ENCODE measurements at regions not wholly inside any gene's neighbourhood (a gene's known extent, or its start where the extent isn't known, plus 50 kb on each side); places are given as distances from the start of the nearest gene placed in this dataset.

GRCh38 chr1:198929111-198929604, 290.3 kb downstream of the PTPRC start:
- Histone ChIP-seq H3K4me3 (ENCODE audit: control insufficient read depth in 1 of 2, extremely low read depth in 1 of 2, low read length in 1 of 2) (no peak overlapping the region), H3K9me3 (no peaks in the 10 kb centered on the region), H3K4me1 (ENCODE audit: control insufficient read depth in 1 of 2, extremely low read depth in 1 of 2, insufficient read depth in 2 of 2, low read length in 2 of 2) (peaks cover 0 to 73% of the 10 kb centered on the region in 2 experiments), H3K27me3 (replicated peaks in 1 of 2; ENCODE audit: control insufficient read depth in 2 of 2, extremely low read depth in 1 of 2, insufficient read depth in 2 of 2, low read length in 1 of 2) (no peaks in the 10 kb centered on the region), H3K36me3 (ENCODE audit: control insufficient read depth in 2 of 2, extremely low read depth in 1 of 2, insufficient read depth in 1 of 2, low read length in 1 of 2) (no peaks in the 10 kb centered on the region), H3K27ac (ENCODE audit: low read length) (no peak overlapping the region)
- no peaks in the 10 kb centered on the region for H3K36me3 Mint-ChIP-seq
- H3K4me1 Mint-ChIP-seq: peaks cover 49 to 59% (median 57%) of the 10 kb centered on the region in 3 donors
- H3K27me3 Mint-ChIP-seq: no peaks in the 10 kb centered on the region
- 89% methylated on average over 2 of the region's 4 CpGs for WGBS (ENCODE audit: insufficient coverage)
- H3K27ac Mint-ChIP-seq: peak overlapping the region in 1 of 2 donors; percentile 3
- no peak for ATAC-seq (replicated peaks in 1 of 4)
- H3K4me3 Mint-ChIP-seq: peak overlapping the region in 1 of 3 donors; percentile 75
- ChIA-PET CTCF (interaction anchor here in 1 of 2 donors (1.3 kb wide), 1 partner anchor 183 kb away, joined by 3 read pairs; no protein-coding TSS in a partner anchor), POLR2A (no interaction called here)
- no peaks in the 10 kb centered on the region for H3K9me3 Mint-ChIP-seq
- DNase-seq: no peak

GRCh38 chr1:198929961-198930599, 291.2 kb downstream of the PTPRC start:
- peak in 3 of 35 experiments; percentile 8 to 65 (median 17) for DNase-seq

GRCh38 chr1:198932351-198932991, 293.6 kb downstream of the PTPRC start:
- Histone ChIP-seq H3K27me3 (replicated peaks in 1 of 2; ENCODE audit: control insufficient read depth in 2 of 2, extremely low read depth in 1 of 2, insufficient read depth in 2 of 2, low read length in 1 of 2) (no peaks in the 10 kb centered on the region), H3K9me3 (no peaks in the 10 kb centered on the region), H3K27ac (ENCODE audit: low read length) (peak overlapping the region; percentile 2), H3K36me3 (ENCODE audit: control insufficient read depth in 2 of 2, extremely low read depth in 1 of 2, insufficient read depth in 1 of 2, low read length in 1 of 2) (no peaks in the 10 kb centered on the region), H3K4me1 (ENCODE audit: control insufficient read depth in 1 of 2, extremely low read depth in 1 of 2, insufficient read depth in 2 of 2, low read length in 2 of 2) (peaks cover 7 to 61% of the 10 kb centered on the region in 2 experiments), H3K4me3 (ENCODE audit: control insufficient read depth in 1 of 2, extremely low read depth in 1 of 2, low read length in 1 of 2) (peak overlapping the region in 1 of 2 donors; percentile 29)
- Mint-ChIP-seq H3K36me3 (no peaks in the 10 kb centered on the region), H3K27ac (peak overlapping the region; percentile 56 to 87), H3K4me3 (peak overlapping the region; percentile 55 to 74 (median 68)), H3K27me3 (no peaks in the 10 kb centered on the region), H3K4me1 (peaks cover 44 to 48% (median 47%) of the 10 kb centered on the region in 3 donors), H3K9me3 (no peaks in the 10 kb centered on the region)
- ChIA-PET POLR2A (no interaction called here), CTCF (interaction anchor here in 1 of 2 donors (0.6 kb wide), 1 partner anchor 239 kb away, joined by 5 read pairs; no protein-coding TSS in a partner anchor)
- no CpG with 5 or more reads among the region's 6 CpGs for WGBS (ENCODE audit: insufficient coverage)
- DNase-seq: peak in 1 of 35 experiments; percentile 6
- ATAC-seq (replicated peaks in 1 of 4): no peak

More at GRCh38 chr1:198929961-198930599, 291.2 kb downstream of the PTPRC start:
- H3K4me3 ChIP-seq (ENCODE audit: control insufficient read depth in 1 of 2, extremely low read depth in 1 of 2, low read length in 1 of 2): peak overlapping the region; percentile 3 to 58
- H3K9me3 Mint-ChIP-seq: no peaks in the 10 kb centered on the region
- peak overlapping the region; percentile 17 for H3K27ac ChIP-seq (ENCODE audit: low read length)
- ChIA-PET CTCF (interaction anchor here (0.6 to 0.7 kb wide), 2 partner anchors 93 to 1169 kb away, joined by 3 to 4 read pairs; no protein-coding TSS in a partner anchor), POLR2A (interaction anchor here (0.6 to 1.1 kb wide), 3 partner anchors 14 to 53 kb away, joined by 3 to 12 read pairs (median 3); no protein-coding TSS in a partner anchor)
- peaks cover under 1 to 73% of the 10 kb centered on the region in 2 experiments for H3K4me1 ChIP-seq (ENCODE audit: control insufficient read depth in 1 of 2, extremely low read depth in 1 of 2, insufficient read depth in 2 of 2, low read length in 2 of 2)
- ATAC-seq (replicated peaks in 1 of 4): peak; percentile 48 to 88 (median 65)
- 0% methylated on average over 3 of the region's 9 CpGs for WGBS (ENCODE audit: insufficient coverage)
- peaks cover 43 to 53% (median 50%) of the 10 kb centered on the region in 3 donors for H3K4me1 Mint-ChIP-seq
- H3K27me3 ChIP-seq (replicated peaks in 1 of 2; ENCODE audit: control insufficient read depth in 2 of 2, extremely low read depth in 1 of 2, insufficient read depth in 2 of 2, low read length in 1 of 2): no peaks in the 10 kb centered on the region
- no peaks in the 10 kb centered on the region for H3K36me3 ChIP-seq (ENCODE audit: control insufficient read depth in 2 of 2, extremely low read depth in 1 of 2, insufficient read depth in 1 of 2, low read length in 1 of 2)
- H3K36me3 Mint-ChIP-seq: no peaks in the 10 kb centered on the region
- H3K27ac Mint-ChIP-seq: peak overlapping the region; percentile 35 to 56
- no peaks in the 10 kb centered on the region for H3K9me3 ChIP-seq
- no peaks in the 10 kb centered on the region for H3K27me3 Mint-ChIP-seq
- H3K4me3 Mint-ChIP-seq: peak overlapping the region; percentile 52 to 75 (median 65)

- ATAC-seq (replicated peaks in 1 of 4): no peak
- Histone ChIP-seq H3K36me3 (ENCODE audit: control insufficient read depth in 2 of 2, extremely low read depth in 1 of 2, insufficient read depth in 1 of 2, low read length in 1 of 2) (no peaks in the 10 kb centered on the region), H3K4me1 (ENCODE audit: control insufficient read depth in 1 of 2, extremely low read depth in 1 of 2, insufficient read depth in 2 of 2, low read length in 2 of 2) (peaks cover 7 to 58% of the 10 kb centered on the region in 2 experiments), H3K27me3 (replicated peaks in 1 of 2; ENCODE audit: control insufficient read depth in 2 of 2, extremely low read depth in 1 of 2, insufficient read depth in 2 of 2, low read length in 1 of 2) (no peaks in the 10 kb centered on the region), H3K27ac (ENCODE audit: low read length) (peak overlapping the region; percentile 64), H3K9me3 (no peaks in the 10 kb centered on the region), H3K4me3 (ENCODE audit: control insufficient read depth in 1 of 2, extremely low read depth in 1 of 2, low read length in 1 of 2) (no peak overlapping the region)
- peaks cover 45 to 53% (median 49%) of the 10 kb centered on the region in 3 donors for H3K4me1 Mint-ChIP-seq
- no peaks in the 10 kb centered on the region for H3K27me3 Mint-ChIP-seq
- no peak for DNase-seq
- POLR2A ChIA-PET: no interaction called here
- H3K36me3 Mint-ChIP-seq: no peaks in the 10 kb centered on the region
- H3K27ac Mint-ChIP-seq: no peak overlapping the region
- WGBS (ENCODE audit: insufficient coverage): no CpG with 5 or more reads among the region's 5 CpGs
- H3K4me3 Mint-ChIP-seq: peak overlapping the region in 1 of 3 donors; percentile 24
- CTCF ChIA-PET: no interaction called here
- H3K9me3 Mint-ChIP-seq: no peaks in the 10 kb centered on the region
These were observed 294.8 kb downstream of the PTPRC start for GRCh38 chr1:198933515-198934222.

- no peaks in the 10 kb centered on the region for H3K9me3 ChIP-seq
- peak overlapping the region; percentile 29 to 90 for H3K4me3 ChIP-seq (ENCODE audit: control insufficient read depth in 1 of 2, extremely low read depth in 1 of 2, low read length in 1 of 2)
- ChIA-PET POLR2A (no interaction called here), CTCF (interaction anchor here in 1 of 2 donors (1.0 kb wide), 1 partner anchor 309 kb away, joined by 3 read pairs; no protein-coding TSS in a partner anchor)
- DNase-seq: no peak
- H3K4me3 Mint-ChIP-seq: no peak overlapping the region
- no peaks in the 10 kb centered on the region for H3K27me3 Mint-ChIP-seq
- no peak overlapping the region for H3K27ac Mint-ChIP-seq
- H3K36me3 ChIP-seq (ENCODE audit: control insufficient read depth in 2 of 2, extremely low read depth in 1 of 2, insufficient read depth in 1 of 2, low read length in 1 of 2): no peaks in the 10 kb centered on the region
- H3K27me3 ChIP-seq (replicated peaks in 1 of 2; ENCODE audit: control insufficient read depth in 2 of 2, extremely low read depth in 1 of 2, insufficient read depth in 2 of 2, low read length in 1 of 2): no peaks in the 10 kb centered on the region
- peak overlapping the region; percentile 64 for H3K27ac ChIP-seq (ENCODE audit: low read length)
- H3K4me1 ChIP-seq (ENCODE audit: control insufficient read depth in 1 of 2, extremely low read depth in 1 of 2, insufficient read depth in 2 of 2, low read length in 2 of 2): peaks cover 7 to 50% of the 10 kb centered on the region in 2 experiments
- WGBS (ENCODE audit: insufficient coverage): no CpG with 5 or more reads among the region's 2 CpGs
- no peak for ATAC-seq (replicated peaks in 1 of 4)
- peaks cover 39 to 47% (median 42%) of the 10 kb centered on the region in 3 donors for H3K4me1 Mint-ChIP-seq
- no peaks in the 10 kb centered on the region for H3K36me3 Mint-ChIP-seq
- no peaks in the 10 kb centered on the region for H3K9me3 Mint-ChIP-seq
These were observed 295.6 kb downstream of the PTPRC start for GRCh38 chr1:198934426-198934825.

GRCh38 chr1:198934901-198935305, 296.1 kb downstream of the PTPRC start:
- Mint-ChIP-seq H3K36me3 (no peaks in the 10 kb centered on the region), H3K4me1 (peaks cover 34 to 43% (median 38%) of the 10 kb centered on the region in 3 donors), H3K9me3 (no peaks in the 10 kb centered on the region), H3K27ac (no peak overlapping the region), H3K4me3 (no peak overlapping the region), H3K27me3 (no peaks in the 10 kb centered on the region)
- peak overlapping the region; percentile 29 to 90 for H3K4me3 ChIP-seq (ENCODE audit: control insufficient read depth in 1 of 2, extremely low read depth in 1 of 2, low read length in 1 of 2)
- ChIA-PET CTCF (interaction anchor here in 1 of 2 donors (1.0 kb wide), 1 partner anchor 309 kb away, joined by 3 read pairs; no protein-coding TSS in a partner anchor), POLR2A (interaction anchor here in 1 of 2 donors (0.6 kb wide), 2 partner anchors 15 to 732 kb away, joined by 3 read pairs; no protein-coding TSS in a partner anchor)
- H3K27me3 ChIP-seq (replicated peaks in 1 of 2; ENCODE audit: control insufficient read depth in 2 of 2, extremely low read depth in 1 of 2, insufficient read depth in 2 of 2, low read length in 1 of 2): no peaks in the 10 kb centered on the region
- no peaks in the 10 kb centered on the region for H3K36me3 ChIP-seq (ENCODE audit: control insufficient read depth in 2 of 2, extremely low read depth in 1 of 2, insufficient read depth in 1 of 2, low read length in 1 of 2)
- peak overlapping the region; percentile 64 for H3K27ac ChIP-seq (ENCODE audit: low read length)
- ATAC-seq (replicated peaks in 1 of 4) (peak; percentile 35 to 52 (median 44)), DNase-seq (peak in 34 of 35 experiments; percentile 35 to 82 (median 59))
- WGBS (ENCODE audit: insufficient coverage): 0% methylated on average over 1 of the region's 6 CpGs
- H3K4me1 ChIP-seq (ENCODE audit: control insufficient read depth in 1 of 2, extremely low read depth in 1 of 2, insufficient read depth in 2 of 2, low read length in 2 of 2): peaks cover 7 to 48% of the 10 kb centered on the region in 2 experiments
- no peaks in the 10 kb centered on the region for H3K9me3 ChIP-seq
